ENCODE measurements at regions not wholly inside any gene's neighbourhood (a gene's known extent, or its start where the extent isn't known, plus 50 kb on each side); places are given as distances from the start of the nearest gene placed in this dataset.
"Not testable (repeated sequence)": the region's sequence is repeated elsewhere in the genome, so short reads cannot be mapped to it uniquely, and the experiment has no call there.

- no peak for DNase-seq
Observed at GRCh38 chr15:62512904-62513303, 347.8 kb upstream of the C2CD4B start.

DNA sequence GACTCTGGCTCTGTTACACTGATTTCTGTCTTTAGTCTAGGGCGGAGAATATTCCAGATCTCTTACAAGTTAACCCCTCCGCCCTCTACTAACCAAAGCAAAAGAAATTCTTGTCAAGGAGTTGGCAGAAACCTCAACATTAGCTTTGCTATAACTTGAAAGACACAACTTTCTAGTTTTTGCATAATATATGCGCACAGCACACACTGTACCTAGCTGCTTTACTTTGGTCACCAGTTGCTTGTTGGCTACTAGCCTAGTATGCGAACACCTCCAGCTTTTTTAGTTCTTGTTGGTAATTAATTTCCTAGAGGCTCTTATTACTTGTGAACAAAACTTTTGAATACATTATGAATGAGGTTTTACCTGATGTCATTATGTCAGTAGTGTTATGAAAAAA, 348.8 kb upstream of the C2CD4B start:
- DNase-seq: no peak

DNA sequence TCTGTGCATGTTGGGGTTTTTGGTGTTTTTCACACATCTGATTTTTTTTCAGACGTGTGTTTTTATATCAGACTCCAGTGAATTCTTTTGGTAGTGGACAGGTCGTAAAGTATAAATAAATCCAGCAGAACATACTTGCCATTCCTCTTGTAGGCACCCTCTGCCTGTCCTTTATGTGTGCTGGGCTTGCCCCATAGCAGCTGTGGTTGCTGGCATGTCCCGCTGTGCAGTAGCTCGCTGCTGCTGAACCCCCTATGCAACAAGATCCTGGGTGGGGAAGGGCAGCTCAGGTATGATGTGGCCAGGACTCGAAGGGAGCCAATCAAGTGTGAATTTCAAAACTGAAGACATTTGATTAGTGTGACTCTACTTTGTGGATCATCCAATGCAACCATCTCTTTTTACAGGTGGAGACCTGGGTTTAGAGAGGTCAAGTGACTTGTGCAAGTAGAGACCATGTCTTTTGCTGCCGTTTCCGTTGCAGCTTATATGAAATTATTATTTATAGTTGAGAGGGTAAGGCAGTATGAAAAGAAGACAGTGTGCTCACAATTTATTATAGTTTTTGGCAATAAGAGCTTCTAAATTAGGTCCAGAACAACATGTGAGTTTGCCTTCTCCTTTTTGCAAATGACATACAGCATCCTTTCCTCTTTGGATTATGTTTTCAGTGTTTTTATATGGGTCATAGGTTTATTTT, 350.8 kb upstream of the C2CD4B start:
- DNase-seq: no peak

DNA sequence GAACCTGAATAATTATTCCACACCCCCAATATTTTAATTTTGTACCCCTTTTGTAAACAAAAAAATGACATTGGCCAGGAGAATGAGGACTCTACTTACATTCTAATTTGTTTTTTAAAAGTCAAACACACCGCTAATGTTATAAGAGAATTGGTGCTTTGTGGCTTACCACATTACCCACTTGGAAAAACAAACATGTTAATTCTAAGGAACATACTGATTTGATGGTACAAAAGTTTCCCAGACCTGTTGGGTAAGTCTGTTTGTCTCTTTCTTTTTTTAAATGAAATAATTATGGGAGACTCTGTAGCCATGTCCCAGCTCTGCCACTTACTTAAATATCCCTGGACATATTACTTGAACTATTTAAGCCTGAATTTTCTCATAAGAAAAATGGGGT, 352.5 kb upstream of the C2CD4B start:
- DNase-seq: no peak

GRCh38 chr15:62518666-62519065, 353.6 kb upstream of the C2CD4B start:
- not testable (repeated sequence) for DNase-seq

DNA sequence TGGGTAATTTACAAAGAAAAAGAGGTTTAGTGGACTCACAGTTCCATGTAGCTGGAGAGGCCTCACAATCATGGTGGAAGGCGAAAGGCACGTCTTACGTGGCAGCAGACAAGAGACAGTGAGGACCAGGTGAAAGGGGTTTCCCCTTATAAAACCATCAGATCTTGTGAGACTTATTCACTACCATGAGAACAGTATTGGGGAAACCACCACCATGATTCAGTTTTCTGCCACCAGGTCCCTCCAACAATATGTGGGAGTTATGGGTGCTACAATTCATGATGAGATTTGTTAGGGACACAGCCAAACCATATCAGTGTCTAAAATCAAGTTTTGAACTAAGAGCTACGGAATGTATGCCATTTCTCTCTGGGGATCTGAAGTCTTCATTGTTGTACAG, 354.8 kb upstream of the C2CD4B start:
- no peak for DNase-seq

- no peak for DNase-seq
Observed at GRCh38 chr15:62520887-62521286, 355.8 kb upstream of the C2CD4B start.

- DNase-seq: no peak
Observed at GRCh38 chr15:62521396-62521795, 356.3 kb upstream of the C2CD4B start.

DNA sequence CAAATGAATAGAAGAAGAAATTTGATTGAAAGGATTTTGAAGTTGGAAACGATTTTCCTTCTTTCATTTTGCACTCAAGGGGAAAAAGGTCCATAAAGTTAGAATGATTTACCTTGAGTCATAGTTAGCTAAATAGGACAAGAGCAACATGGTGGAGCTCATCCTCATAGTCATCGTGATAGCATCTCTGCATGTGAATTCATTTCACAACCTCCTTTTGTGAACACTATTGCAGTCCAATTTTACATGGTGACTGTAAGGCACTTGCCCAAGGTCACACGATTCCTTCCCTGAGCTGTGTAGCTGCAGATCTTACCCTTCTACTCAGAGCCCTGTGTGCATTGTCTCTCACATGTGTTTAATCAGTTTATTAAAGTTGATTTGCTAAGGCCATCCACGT, 359.8 kb upstream of the C2CD4B start:
- no peak for DNase-seq

GRCh38 chr15:62527387-62527786, 362.3 kb upstream of the C2CD4B start:
- DNase-seq: no peak

DNA sequence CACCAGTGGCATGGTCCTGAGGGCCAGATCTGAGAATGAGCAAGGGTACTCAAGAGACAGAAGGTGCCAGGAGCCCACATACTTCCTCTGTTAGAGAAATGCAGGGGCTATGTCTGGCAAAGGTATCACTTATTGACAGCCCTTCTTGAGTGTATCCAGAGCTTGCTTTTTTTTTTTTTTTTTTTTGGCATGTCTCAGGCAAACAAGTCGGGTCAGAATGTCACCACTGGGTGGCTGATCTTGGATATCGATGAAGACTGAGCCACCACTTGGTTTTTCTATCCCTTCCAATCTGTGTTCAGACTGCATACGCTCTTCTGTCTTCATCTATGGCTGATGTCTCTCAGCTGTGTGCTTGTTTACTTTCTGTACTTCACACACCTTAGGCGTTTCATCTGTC, 363.4 kb upstream of the C2CD4B start:
- DNase-seq: no peak

DNA sequence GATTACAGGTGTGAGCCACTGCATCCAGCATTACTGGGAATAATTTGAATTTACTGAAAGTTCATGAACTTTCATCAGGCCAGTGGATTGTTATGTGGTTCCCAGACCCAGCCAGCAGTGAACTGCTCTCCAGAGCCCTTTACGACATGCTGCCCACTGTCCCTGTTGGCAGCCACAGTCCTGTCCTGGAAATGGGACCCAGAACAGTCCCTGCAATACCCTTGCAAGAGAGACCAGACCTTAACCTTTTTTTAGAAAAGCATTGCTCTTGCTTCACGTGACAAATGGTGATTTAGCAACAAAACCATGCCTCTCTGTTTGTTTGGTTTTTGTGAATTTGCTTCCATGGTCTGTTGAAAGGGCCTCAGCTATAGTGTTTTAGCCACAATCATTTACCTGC, 367.3 kb upstream of the C2CD4B start:
- no peak for DNase-seq

DNA sequence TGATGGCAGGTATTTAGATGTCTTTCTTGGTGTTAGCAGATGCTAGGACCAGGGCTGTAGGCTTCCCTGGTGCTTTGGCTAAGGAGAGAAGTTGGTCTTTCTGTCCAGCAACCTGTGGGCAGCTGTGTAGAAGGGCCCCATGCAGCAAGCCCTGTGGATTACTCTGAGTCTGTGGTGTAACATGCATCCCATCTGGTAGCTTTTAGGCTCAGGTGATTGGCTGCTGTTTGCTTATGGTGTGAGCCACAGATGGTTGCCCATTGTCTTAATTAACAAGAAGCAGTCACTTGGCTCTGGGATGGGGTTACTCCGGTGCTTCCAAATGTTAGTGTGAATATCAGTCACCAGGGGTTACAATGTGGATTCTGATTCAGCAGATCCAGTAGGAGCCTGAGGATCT, 368.6 kb upstream of the C2CD4B start:
- no peak for DNase-seq

DNA sequence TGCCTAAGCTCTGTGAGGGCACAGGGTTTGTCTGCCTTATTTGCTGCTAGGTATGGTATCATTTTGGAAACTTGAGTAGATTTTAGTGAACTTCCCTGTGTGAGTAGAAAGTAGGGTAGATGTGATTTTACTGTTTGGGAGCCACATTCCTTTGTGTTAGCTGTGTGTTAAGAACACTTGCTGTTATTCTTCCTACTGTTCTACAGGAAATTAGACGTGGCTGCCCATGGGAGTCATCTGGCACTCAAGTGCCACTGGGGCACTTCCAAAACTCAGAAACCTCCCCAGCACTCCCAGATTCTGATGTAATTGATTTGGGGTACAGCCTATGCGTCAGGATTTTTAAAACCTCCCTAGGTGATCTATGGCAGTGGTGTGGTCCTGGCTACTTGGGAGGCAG, 369.9 kb upstream of the C2CD4B start:
- DNase-seq: no peak

DNA sequence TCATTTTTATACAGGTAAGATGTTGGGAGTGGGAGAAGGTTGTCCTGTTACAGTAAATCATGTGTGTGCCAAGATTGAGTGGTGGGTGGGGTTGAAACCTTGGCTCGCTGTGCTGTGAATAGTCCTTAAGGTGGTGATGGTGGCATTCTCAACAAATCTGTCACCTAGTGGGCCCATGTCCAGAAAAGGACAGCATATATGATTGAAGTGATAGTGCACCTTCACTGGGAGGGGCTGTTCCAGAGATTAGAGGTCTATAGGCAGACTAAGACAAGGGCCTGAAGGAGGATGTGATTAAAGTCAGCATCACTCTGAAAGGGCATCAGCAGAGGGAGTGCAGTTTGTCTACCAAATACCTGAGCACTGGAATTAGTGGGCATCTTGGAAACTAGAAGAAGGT, 374.2 kb upstream of the C2CD4B start:
- no peak for DNase-seq

GRCh38 chr15:62541250-62541649, 376.2 kb upstream of the C2CD4B start:
- DNase-seq: no peak

DNA sequence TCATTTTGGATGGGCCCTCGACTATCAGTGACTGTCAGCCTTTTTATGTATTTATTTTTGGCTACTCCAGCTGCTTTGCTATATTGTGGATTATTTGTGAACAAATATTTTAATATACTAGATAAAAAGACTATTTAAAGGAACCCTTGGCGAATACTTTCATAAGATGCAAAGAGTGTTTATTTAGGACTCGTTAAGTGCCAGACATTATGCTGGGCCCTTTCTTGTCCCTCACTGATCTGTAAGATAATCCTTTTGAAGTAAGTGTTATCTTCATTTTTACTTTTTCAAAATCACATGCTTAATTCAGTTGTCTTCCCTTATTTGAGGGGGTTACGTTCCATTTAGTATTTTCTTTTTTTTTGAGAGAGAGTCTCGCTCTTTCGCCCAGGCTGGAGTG, 376.8 kb upstream of the C2CD4B start:
- DNase-seq: no peak

GRCh38 chr15:62544446-62544845, 379.4 kb upstream of the C2CD4B start:
- DNase-seq: no peak

GRCh38 chr15:62545467-62546227, 380.6 kb upstream of the C2CD4B start:
- no peak for DNase-seq

DNA sequence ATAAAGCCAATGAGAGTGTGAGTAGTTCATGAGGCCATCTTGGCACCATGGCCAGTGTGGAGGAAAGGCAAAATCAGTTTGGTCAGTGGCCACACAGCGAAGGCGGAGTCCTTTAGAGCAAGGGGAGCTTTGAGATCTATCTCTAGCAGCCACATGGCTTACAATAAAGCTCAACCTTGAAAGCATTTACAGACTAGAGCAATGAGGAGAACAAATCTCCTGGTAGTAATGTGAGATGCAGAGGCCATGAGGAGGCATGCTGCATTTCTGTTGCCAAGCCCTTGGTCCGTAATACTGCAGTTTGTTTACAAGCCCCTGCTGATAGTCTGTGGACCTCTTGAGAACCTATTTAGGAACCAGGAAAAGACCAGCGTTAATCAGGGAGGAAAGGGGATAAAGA, 381.5 kb upstream of the C2CD4B start:
- DNase-seq: no peak

DNA sequence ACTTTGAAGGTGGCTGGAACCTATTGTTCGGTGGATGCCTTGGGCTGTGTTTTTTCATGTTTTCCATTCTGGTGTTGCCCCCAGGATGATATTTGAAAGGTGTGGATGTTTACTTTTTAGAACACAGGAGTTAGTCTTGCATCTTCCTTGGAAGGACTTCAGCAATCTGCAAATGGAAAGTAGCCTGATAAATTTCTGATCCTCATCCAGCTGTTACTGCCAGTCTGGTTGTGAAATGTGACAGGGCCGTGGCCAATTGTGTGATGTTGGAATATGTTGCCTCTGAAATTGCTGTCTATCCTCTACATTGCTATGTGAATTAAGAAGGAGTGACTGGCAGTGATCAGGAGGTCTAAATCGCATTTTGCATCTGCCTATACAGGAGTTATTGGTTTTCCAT, 382.5 kb upstream of the C2CD4B start:
- no peak for DNase-seq

DNA sequence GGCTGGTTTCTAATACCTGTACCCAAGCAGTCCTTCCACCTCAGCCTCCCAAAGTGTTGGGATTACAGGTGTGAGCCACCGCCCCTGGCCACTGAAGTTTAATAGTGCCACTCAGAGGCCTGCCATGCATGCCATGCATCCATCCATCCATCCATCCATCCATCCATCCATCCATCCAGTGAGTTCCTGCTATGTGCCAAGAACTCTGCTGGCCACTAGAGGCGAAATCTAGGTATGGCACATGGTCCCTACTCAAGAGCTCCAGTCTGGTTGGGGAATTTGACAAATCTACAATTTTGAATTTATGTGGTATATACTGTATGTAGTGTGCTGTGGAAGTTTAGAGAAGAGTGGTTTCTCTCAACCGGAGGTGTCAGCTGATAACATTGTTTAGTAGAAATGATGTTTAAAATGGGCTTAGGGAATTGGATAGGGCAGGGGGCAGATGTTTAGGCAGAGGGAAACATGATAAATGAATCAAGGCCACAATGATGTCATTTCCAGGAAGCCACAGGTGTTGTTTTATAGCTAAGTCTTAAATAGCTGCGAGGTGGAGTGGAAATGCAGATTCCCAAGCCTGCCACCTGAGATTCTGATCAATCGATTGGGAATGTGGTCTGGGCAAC, 384.4 kb upstream of the C2CD4B start:
- no peak for DNase-seq

DNA sequence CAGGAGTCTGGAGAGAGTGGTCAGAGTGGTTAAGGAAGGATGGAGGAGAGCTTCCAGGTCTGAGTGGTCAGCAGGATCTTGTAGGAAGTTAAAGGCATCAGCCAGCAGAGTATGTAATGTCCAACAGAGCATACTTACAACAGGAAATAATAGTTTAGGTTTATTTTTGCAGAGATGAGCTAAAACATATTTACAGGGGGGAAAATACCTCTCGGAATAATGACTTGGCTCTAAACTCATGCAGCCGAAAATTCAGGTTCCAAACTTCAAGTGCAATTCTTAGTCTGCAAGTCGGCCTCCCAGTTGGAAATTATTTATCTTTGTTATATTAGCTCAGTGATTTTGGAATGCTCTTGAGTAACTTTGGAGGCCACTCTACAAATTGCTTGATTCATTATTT, 385.0 kb upstream of the C2CD4B start:
- DNase-seq: no peak

GRCh38 chr15:62552444-62552843, 387.4 kb upstream of the C2CD4B start:
- DNase-seq: no peak

Measured in CD4-positive, alpha-beta T cell treated with Interleukin-21 for 1 hour (primary cell).